Mesothelial cell of epicardium (in vitro differentiated cells): ENCODE measurements at regions not wholly inside any gene's neighbourhood (a gene's known extent, or its start where the extent isn't known, plus 50 kb on each side); places are given as distances from the start of the nearest gene placed in this dataset.

Source experiments
- DNase-seq, 2 experiments: peaks; one replicate each; pipeline ENCODE4 v3.0.0; 2021; ENCODE audit warnings: low spot score in 2 of 2; ENCODE audit not compliant: unreplicated experiment in 2 of 2
- H3K27ac Mint-ChIP-seq: 2 replicates; pipeline ENCODE4 v1.8.0; 2021; ENCODE audit warnings: mixed read lengths
- H3K27me3 Mint-ChIP-seq: 2 replicates; pipeline ENCODE4 v1.8.0; 2021; ENCODE audit warnings: low read depth, mixed read lengths
- H3K36me3 Mint-ChIP-seq: 2 replicates; pipeline ENCODE4 v1.8.0; 2021; ENCODE audit warnings: mixed read lengths
- H3K4me1 Mint-ChIP-seq: 2 replicates; pipeline ENCODE4 v1.8.0; 2021; ENCODE audit warnings: mixed read lengths
- H3K4me3 Mint-ChIP-seq: 2 replicates; pipeline ENCODE4 v1.8.0; 2021; ENCODE audit warnings: mild to moderate bottlenecking, moderate library complexity, mixed read lengths
- H3K9me3 Mint-ChIP-seq: 2 replicates; pipeline ENCODE4 v1.8.0; 2021; ENCODE audit warnings: mixed read lengths
- CTCF ChIP-seq: fragments of 200-600 bp; sonication (generic); IDR thresholded peaks from one replicate; pipeline ENCODE4 v1.5.0; 2021; ENCODE audit warnings: antibody characterized with exemption; ENCODE audit not compliant: unreplicated experiment

- no peak for DNase-seq
- no peaks in the 10 kb centered on the region for H3K36me3 Mint-ChIP-seq
- H3K4me3 Mint-ChIP-seq = no peak overlapping the region
- H3K27me3 Mint-ChIP-seq = peaks cover 6% of the 10 kb centered on the region
- H3K4me1 Mint-ChIP-seq = peaks cover 15% of the 10 kb centered on the region
- no peak overlapping the region for H3K27ac Mint-ChIP-seq
- peaks cover 15% of the 10 kb centered on the region for H3K9me3 Mint-ChIP-seq
- TF ChIP-seq CTCF = no peak
Measured at GRCh38 chr4:26075583-26075982, 161.6 kb downstream of the SMIM20 start.

GRCh38 chr4:26076000-26076587, 162.1 kb downstream of the SMIM20 start:
- Mint-ChIP-seq H3K27ac (no peak overlapping the region), H3K36me3 (no peaks in the 10 kb centered on the region), H3K27me3 (peaks cover 6% of the 10 kb centered on the region), H3K4me3 (no peak overlapping the region), H3K9me3 (peaks cover 15% of the 10 kb centered on the region), H3K4me1 (peaks cover 20% of the 10 kb centered on the region)
- DNase-seq = no peak
- no peak for TF ChIP-seq CTCF

- Mint-ChIP-seq H3K4me3 (no peak overlapping the region), H3K4me1 (peaks cover 22% of the 10 kb centered on the region), H3K9me3 (peaks cover 11% of the 10 kb centered on the region), H3K36me3 (no peaks in the 10 kb centered on the region), H3K27me3 (peaks cover 6% of the 10 kb centered on the region), H3K27ac (no peak overlapping the region)
- no peak for TF ChIP-seq CTCF
- no peak for DNase-seq
Measured at GRCh38 chr4:26076896-26077295, 162.9 kb downstream of the SMIM20 start.

- Mint-ChIP-seq H3K4me1 (peaks cover 29% of the 10 kb centered on the region), H3K27me3 (peaks cover 6% of the 10 kb centered on the region), H3K27ac (no peak overlapping the region), H3K36me3 (no peaks in the 10 kb centered on the region), H3K9me3 (peaks cover 11% of the 10 kb centered on the region), H3K4me3 (no peak overlapping the region)
- no peak for DNase-seq
- no peak for TF ChIP-seq CTCF
Measured at GRCh38 chr4:26077756-26078155, 163.7 kb downstream of the SMIM20 start.

- Mint-ChIP-seq H3K36me3 (no peaks in the 10 kb centered on the region), H3K9me3 (peaks cover 11% of the 10 kb centered on the region), H3K27me3 (peaks cover 6% of the 10 kb centered on the region), H3K27ac (no peak overlapping the region), H3K4me1 (peaks cover 40% of the 10 kb centered on the region), H3K4me3 (no peak overlapping the region)
- DNase-seq = no peak
- TF ChIP-seq CTCF = no peak
Measured at GRCh38 chr4:26080870-26081628, 167.0 kb downstream of the SMIM20 start.
